HUDEP-2 (cell line): ENCODE measurements at regions not wholly inside any gene's neighbourhood (a gene's known extent, or its start where the extent isn't known, plus 50 kb on each side); places are given as distances from the start of the nearest gene placed in this dataset.
"Not testable (repeated sequence)": the region's sequence is repeated elsewhere in the genome, so short reads cannot be mapped to it uniquely, and the experiment has no call there.

Source experiments
- DNase-seq, 76 experiments: peaks; one replicate each; lab custom pipeline; 2025; ENCODE audit not compliant: unreplicated experiment in 76 of 76; lab: John Stamatoyannopoulos, UW

GRCh38 chr10:30534465-30535144 is 94.9 kb downstream of the LYZL2 start:
- DNase-seq = peak in 52 of 76 experiments; percentile 1 to 81 (median 25)

- DNase-seq = no peak
Measured at GRCh38 chr10:30531751-30532530, 97.6 kb downstream of the LYZL2 start.

GRCh38 chr10:30529373-30529998 is 95.5 kb downstream of the MAP3K8 start:
- DNase-seq = peak in 8 of 76 experiments; percentile 4 to 30 (median 11)

GRCh38 chr10:30528429-30528786 is 94.4 kb downstream of the MAP3K8 start:
- no peak for DNase-seq

- DNase-seq = no peak
Measured at GRCh38 chr10:30527623-30528428, 93.8 kb downstream of the MAP3K8 start.

- not testable (repeated sequence) for DNase-seq
Measured at GRCh38 chr10:30522661-30523078, 88.7 kb downstream of the MAP3K8 start.

DNA sequence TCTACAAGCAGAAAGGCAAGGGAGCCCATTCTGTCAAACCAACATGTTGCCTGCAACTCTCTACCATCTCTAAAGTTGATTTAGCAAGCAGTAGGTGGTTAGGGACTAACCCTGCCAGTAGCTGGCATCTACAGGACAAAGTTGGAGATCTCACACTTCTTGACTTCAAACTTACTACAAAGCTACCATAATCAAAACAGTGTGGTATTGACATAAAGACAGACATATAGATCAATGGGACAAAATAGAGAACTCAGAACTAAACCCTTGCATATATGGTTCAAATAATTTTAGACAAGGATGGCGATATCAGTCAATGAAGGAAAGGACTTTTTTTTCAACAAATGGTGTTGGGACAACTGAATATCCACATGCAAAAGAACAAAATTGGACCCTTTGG is 84.9 kb downstream of the MAP3K8 start:
- no peak for DNase-seq
